Suppressor macrophage treated with lipopolysaccharide for 1 hour (primary cell): ENCODE measurements at regions not wholly inside any gene's neighbourhood (a gene's known extent, or its start where the extent isn't known, plus 50 kb on each side); places are given as distances from the start of the nearest gene placed in this dataset.
"Not testable (repeated sequence)": the region's sequence is repeated elsewhere in the genome, so short reads cannot be mapped to it uniquely, and the experiment has no call there.

ENCODE experiments used
- DNase-seq, 3 donors: peaks; one replicate each; pipeline ENCODE4 v3.0.0-alpha.2; 2020 to 2022

DNA sequence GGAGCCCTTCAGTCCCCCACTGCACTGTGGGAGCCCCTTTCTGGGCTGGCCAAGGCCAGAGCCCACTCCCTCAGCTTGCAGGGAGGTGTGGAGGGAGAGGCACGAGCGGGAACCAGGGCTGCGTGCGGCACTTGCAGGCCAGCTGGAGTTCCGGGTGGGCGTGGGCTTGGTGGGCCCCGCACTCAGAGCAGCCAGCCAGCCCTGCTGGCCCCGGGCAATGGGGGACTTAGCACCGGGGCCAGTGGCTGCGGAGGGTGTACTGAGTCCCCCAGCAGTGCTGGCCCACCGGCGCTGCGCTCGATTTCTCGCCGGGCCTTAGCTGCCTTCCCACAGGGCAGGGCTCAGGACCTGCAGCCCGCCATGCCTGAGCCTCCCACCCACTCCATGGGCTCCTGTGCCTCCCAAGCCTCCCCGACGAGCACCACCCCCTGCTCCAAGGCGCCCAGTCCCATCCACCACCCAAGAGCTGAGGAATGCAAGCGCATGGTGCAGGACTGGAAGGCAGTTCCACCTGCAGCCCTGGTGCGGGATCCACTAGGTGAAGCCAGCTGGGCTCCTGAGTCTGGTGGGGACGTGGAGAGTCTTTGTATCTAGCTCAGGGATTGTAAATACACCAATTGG, 776.2 kb downstream of the KCTD8 start:
- DNase-seq: not testable (repeated sequence)

DNA sequence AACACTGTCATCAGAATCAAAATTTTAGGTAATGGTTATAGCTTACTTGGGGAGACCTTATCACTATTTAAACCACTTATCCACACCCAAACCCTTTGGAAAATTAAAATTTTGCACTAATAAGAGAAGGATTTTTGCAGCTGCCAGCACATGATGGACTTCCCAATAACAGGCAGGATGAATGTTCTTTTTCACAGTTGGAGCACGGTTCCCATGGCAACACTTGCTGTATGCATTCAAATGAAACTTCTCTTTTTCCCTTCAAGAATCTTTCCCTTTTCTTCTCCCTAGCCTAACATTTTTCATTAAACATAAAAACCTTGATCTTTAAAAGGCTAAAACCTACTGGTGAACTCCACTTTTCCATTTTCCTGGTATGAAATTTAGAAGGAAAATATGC, 768.2 kb downstream of the KCTD8 start:
- no peak for DNase-seq

DNA sequence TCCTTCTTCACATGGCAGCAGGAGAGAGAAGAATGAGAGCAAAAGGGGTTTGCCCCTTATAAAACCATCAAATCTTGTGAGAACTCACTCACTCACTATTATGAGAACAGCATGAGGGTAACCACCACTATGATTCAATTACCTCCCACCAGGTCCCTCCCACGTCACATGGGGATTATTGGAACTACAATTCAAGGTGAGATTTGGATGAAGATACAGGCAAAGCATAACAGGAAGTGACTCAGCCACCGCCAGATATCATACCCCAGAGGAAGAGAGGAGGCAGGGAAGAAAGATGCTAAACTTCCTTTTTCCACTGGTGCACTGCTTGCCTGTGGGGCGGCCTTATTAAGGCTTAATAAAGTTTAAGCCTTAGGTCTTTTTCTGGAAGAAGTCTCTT, 766.1 kb downstream of the KCTD8 start:
- no peak for DNase-seq

DNA sequence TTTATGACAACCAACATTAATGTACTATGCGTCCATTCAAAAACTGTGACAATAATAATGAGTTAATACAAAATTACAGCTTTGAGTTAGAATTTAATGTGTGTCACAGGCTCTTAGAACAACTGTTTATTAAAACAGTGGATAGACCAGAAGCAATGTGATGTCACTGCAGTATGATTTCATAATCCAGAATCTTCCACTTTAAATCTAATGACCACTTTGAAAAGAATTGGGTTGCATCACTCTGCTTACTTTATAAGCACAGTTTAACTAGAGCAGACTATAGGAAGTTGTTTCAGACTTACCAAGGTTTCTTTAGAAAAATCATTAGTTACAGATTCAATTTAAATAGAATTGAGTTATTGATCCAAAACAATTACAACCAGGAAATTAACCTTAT, 758.5 kb downstream of the KCTD8 start:
- no peak for DNase-seq

DNA sequence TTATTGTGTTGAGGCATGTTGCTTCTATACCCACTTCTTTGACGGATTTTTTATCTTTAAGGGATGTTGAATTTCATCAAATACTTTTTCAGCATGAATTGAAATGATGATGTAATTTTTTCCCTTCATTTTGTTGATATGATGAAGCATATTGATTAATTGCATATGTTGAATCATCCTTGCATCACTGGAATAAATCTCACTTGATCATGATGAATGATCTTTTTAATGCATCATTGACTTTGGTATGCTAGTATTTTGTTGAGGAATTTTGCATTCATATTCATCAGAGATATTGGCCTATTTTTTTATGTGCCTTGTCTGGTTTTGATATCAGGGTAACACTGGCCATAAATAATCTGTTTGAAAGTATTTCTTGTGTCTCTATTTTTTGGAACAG, 754.7 kb downstream of the KCTD8 start:
- no peak for DNase-seq

- no peak for DNase-seq
Measured at GRCh38 chr4:43709443-43709842, 739.2 kb downstream of the KCTD8 start.

DNA sequence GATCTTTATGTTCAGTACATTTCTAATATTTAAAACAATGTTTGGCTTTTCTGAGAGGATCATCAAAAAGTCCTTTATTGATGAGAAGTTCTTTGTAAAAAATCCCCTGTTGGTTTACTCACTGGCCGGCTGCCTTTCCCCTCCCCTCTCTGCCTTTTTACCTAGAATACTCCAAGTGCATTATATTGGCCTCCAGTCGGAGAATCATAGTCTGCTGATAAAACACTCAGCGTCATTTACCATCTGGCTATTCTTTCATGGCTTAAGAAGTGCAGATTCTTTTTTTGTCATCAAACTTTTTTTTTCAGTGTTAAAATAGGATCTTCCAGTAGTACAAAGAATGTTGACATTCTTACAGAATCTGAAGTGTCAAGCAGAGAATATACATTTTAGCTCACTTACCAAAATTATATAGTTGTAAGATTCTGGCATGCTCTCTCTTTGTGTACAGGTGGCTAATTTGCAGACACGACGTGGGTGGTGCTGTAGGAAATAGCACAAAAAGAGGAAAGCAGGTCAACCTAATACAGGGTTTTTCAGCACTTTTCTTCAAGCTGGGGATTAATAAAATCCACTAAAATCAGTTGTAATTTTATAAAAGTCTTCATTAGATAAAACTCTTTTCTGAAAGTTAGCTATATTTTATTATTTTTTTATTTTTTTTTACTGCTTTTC, 731.8 kb downstream of the KCTD8 start:
- DNase-seq: no peak

GRCh38 chr4:43718369-43718768, 730.2 kb downstream of the KCTD8 start:
- no peak for DNase-seq

- DNase-seq: no peak
Measured at GRCh38 chr4:43732829-43733426, 715.7 kb downstream of the KCTD8 start.

DNA sequence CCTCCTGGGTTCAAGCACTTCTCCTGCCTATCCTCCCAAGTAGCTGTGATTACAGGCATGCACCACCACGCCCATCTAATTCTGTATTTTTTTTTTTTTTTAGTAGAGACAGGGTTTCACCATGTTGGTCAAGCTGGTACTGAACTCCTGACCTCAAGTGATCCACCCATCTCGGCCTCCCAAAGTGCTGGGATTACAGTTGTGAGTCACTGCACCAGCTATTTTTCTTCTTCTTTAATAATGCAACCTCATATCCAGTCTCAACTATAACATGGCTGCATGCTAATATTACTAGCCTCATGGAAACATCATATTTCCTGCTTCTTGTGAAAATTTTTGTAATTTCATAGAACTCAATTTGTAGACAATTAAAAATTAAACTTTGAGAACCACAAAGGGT, 706.5 kb downstream of the KCTD8 start:
- DNase-seq: no peak

DNA sequence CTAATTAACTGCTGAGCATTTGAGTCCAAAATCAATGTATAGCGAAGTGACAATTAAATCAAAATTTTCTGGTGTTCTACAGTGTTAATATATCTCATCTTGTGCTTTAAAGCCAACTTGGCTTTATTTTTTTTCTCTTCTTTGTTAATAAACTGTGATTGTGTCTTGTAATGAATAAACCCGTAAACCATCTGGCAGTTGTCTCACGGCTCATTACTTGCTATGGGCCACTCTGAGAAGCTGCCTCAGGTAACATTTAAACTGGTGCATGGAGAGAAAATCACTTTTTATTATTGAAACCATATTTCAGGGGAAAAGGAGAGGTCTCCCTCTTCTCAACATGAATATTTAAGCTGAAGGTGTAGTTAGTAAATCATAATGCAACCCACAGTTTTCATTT, 694.0 kb downstream of the KCTD8 start:
- no peak for DNase-seq

DNA sequence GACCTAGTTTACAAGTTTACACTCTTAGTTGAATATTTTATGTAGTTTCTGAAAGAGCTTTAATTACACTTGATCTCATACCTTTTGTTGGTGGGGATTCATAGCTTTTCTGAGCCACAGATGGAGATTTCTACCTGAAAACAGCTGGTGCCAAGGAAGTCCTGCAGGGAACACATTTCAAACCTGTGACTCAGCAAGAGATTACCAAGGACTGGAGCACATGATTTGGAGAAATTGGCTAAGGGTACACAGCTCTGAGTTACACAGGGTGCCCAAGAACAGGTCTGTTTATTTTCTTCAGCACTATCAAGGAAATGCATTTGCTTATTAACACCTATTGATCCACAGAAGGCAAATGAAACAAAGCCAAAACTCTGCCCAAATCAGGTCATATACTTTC, 691.5 kb downstream of the KCTD8 start:
- DNase-seq: no peak

DNA sequence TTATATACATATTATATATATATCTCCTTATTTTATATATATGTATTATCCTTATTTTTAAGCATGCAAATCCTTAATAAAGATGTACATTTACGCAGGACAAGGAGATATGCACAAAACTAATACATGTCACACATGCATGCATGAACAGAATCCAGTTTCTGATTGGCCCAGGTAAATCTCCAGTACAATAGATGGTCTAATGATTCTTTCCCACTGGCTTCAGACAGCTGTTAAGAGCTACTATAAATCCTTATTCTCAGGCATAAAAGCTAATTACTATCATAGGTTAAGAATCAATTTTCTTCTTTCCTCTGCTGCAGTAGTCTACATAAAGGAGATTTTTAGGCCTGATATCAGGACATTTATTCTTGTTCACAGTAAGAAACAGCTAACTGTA, 689.8 kb downstream of the KCTD8 start:
- no peak for DNase-seq

GRCh38 chr4:43763029-43763610, 685.5 kb downstream of the KCTD8 start:
- DNase-seq: no peak

- DNase-seq: no peak
Measured at GRCh38 chr4:43765514-43765913, 683.1 kb downstream of the KCTD8 start.

- DNase-seq: no peak
Measured at GRCh38 chr4:43766648-43767047, 682.0 kb downstream of the KCTD8 start.

DNA sequence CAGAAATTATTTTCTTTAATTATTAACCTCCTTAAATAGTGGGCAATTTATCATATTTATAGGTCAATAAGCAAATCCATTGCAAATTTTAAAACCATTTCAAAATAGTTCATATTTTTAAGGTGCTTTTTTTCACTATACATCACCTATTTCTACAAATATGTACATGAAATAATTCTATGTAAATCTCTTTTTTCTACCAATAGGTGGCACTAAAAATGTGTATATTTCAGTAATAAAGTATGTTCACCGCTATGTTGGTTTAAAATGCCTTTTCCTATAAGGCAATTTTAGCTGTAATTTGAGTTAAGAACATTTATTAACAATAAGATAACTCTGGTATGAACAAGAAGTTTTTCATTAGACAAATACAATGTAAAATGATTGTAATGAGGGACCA, 672.2 kb downstream of the KCTD8 start:
- peak in 1 of 3 donors; percentile 1 for DNase-seq

DNA sequence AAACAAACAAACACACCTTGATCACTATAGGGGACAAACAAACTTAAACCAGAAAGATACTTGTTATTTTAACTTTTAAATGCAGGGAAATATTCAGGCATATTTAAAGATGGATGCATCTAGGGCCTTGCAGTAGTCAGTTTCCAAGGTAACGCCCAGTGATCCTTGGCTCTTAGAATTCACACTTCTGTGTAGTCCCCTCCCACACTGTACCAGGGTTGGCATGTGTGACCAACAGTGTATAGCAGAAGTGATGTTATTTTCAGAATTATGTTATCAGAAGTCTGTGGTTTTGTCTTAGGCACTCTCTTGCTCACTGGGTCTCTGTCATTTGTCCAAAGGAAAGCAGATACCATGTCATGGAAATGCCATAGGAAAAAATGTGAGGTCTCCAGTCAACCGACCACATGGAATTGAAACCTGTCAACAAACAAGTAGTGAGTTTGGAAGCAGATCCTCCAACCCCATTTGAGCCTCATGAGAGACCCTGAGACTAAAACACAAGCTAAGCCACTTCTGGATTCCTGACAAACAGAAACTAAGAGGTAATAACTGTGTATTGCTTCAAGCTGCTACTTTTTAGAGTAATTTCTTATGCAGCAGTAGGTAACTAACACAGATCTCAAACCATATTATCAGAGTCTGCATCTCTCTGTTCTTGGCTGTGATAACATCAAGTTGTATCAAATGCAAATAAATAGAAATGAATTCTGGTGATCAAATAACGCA, 670.3 kb downstream of the KCTD8 start:
- DNase-seq: no peak

- DNase-seq: no peak
Measured at GRCh38 chr4:43781125-43781524, 667.5 kb downstream of the KCTD8 start.

- DNase-seq: no peak
Measured at GRCh38 chr4:43782391-43782790, 666.2 kb downstream of the KCTD8 start.

DNA sequence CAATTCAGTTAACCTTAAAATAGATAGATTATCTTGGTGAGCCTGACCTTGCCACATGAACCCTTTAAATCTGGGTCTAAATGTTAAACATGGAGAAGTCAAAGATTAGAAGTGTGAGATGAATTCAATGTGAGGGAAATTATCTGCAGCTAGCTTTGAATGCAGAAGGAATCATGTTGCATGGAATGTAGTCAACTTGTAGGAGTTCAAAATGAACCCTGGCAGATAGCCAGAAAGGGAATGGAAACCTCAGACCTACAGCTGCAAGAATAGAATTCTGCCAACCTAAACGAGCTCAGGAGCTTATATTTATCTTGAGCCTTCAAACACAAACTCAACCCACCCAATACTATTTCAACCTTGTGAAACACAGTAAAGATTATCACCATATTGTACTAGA, 632.5 kb downstream of the KCTD8 start:
- DNase-seq: no peak

- no peak for DNase-seq
Measured at GRCh38 chr4:43822621-43823020, 626.0 kb downstream of the KCTD8 start.

DNA sequence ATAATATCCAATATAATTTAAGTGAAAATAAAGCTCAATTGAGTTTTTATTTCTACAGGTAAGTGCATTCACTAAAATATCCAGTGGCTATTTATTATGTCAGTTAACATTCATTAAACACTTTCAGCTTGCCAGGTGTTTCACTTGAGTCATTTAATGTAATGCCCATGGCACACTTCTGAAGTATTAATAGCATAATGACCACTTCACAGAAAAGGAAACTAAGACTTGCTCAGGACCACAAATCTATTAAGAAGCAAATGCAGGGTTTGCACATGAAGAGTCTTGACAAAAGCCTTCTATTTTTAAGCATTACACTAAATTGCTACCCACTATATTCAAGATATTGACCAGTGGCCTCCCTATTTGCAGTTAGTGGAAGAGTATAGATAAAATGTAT, 612.7 kb downstream of the KCTD8 start:
- no peak for DNase-seq

- DNase-seq: no peak
Measured at GRCh38 chr4:43837171-43837570, 611.4 kb downstream of the KCTD8 start.
